NOMO-1 treated with DMSO at 0.1 percent for 48 hours (cell line): ENCODE measurements at regions not wholly inside any gene's neighbourhood (a gene's known extent, or its start where the extent isn't known, plus 50 kb on each side); places are given as distances from the start of the nearest gene placed in this dataset.

Source experiments
- DNase-seq: peaks from one replicate; lab custom pipeline; 2025; ENCODE audit not compliant: unreplicated experiment; lab: John Stamatoyannopoulos, UW

GRCh38 chr5:174229514-174230370 lies 184.2 kb downstream of the NSG2 start:
- DNase-seq = no peak

- DNase-seq = no peak
Observed at GRCh38 chr5:174231956-174232487, 186.5 kb downstream of the NSG2 start.

- no peak for DNase-seq
Observed at GRCh38 chr5:174234388-174234787, 188.9 kb downstream of the NSG2 start.

GRCh38 chr5:174235221-174236011 lies 189.9 kb downstream of the NSG2 start:
- DNase-seq = no peak

- no peak for DNase-seq
Observed at GRCh38 chr5:174236070-174236469, 190.6 kb downstream of the NSG2 start.

- no peak for DNase-seq
Observed at GRCh38 chr5:174239718-174240117, 194.2 kb downstream of the NSG2 start.

- no peak for DNase-seq
Observed at GRCh38 chr5:174242573-174242972, 197.1 kb downstream of the NSG2 start.

- no peak for DNase-seq
Observed at GRCh38 chr5:174243904-174244303, 198.4 kb downstream of the NSG2 start.

GRCh38 chr5:174245516-174246075 lies 200.1 kb downstream of the NSG2 start:
- no peak for DNase-seq

- DNase-seq = no peak
Observed at GRCh38 chr5:174246743-174247142, 201.2 kb downstream of the NSG2 start.

GRCh38 chr5:174247301-174247700 lies 201.8 kb downstream of the NSG2 start:
- DNase-seq = no peak

GRCh38 chr5:174251305-174252000 lies 205.9 kb downstream of the NSG2 start:
- DNase-seq = no peak

GRCh38 chr5:174252121-174252520 lies 206.6 kb downstream of the NSG2 start:
- no peak for DNase-seq

GRCh38 chr5:174259696-174260420 lies 214.4 kb downstream of the NSG2 start:
- no peak for DNase-seq

GRCh38 chr5:174271316-174271715 lies 225.8 kb downstream of the NSG2 start:
- no peak for DNase-seq

GRCh38 chr5:174272671-174273070 lies 227.2 kb downstream of the NSG2 start:
- no peak for DNase-seq

- DNase-seq = no peak
Observed at GRCh38 chr5:174273325-174273724, 227.8 kb downstream of the NSG2 start.

- no peak for DNase-seq
Observed at GRCh38 chr5:174275959-174276358, 230.5 kb downstream of the NSG2 start.

GRCh38 chr5:174281089-174281760 lies 235.7 kb downstream of the NSG2 start:
- no peak for DNase-seq

GRCh38 chr5:174281855-174282254 lies 236.3 kb downstream of the NSG2 start:
- no peak for DNase-seq
